ENCODE measurements at regions not wholly inside any gene's neighbourhood (a gene's known extent, or its start where the extent isn't known, plus 50 kb on each side); places are given as distances from the start of the nearest gene placed in this dataset.

DNA sequence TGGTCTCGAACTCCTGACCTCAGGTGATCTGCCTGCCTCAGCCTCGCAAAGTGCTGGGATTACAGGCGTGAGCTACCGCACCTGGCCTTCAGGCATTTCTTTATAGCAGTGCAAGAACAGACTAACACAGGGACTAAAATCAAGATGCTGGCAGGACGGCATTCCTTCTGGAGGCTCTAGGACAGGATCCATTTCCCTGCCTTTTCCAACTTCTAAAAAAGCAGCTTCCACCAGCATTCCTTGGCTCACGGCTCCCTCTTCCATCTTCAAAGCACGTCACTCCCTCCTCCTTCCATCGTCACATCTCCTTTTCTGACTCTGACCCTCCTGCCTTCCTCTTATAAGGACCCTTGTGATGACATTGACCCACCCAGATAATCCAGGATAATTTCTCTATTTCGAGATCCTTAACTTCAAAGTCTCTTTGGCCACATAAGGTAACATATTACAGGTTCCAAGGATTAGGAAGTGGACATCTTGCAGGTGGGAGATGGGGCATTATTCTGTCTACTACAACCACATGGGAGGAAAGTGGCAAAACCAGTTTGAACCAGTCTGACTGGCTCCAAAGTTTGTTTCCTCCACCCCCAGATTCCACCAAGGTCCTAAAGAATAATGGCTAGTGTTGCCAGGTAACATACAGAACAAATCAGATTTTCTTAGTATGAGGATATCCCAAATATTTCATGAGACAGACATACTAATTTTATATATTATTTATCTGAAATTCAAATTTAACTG lies 172.5 kb downstream of the MN1 start:
- TF ChIP-seq, protein P1, sequence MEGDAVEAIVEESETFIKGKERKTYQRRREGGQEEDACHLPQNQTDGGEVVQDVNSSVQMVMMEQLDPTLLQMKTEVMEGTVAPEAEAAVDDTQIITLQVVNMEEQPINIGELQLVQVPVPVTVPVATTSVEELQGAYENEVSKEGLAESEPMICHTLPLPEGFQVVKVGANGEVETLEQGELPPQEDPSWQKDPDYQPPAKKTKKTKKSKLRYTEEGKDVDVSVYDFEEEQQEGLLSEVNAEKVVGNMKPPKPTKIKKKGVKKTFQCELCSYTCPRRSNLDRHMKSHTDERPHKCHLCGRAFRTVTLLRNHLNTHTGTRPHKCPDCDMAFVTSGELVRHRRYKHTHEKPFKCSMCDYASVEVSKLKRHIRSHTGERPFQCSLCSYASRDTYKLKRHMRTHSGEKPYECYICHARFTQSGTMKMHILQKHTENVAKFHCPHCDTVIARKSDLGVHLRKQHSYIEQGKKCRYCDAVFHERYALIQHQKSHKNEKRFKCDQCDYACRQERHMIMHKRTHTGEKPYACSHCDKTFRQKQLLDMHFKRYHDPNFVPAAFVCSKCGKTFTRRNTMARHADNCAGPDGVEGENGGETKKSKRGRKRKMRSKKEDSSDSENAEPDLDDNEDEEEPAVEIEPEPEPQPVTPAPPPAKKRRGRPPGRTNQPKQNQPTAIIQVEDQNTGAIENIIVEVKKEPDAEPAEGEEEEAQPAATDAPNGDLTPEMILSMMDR (IDR thresholded peaks at IDR 0.05; ENCODE audit: low read length): no peak
- TF ChIP-seq EZH2phosphoT487 (IDR thresholded peaks at IDR 0.05; ENCODE audit: low read length): no peak
- TF ChIP-seq EZH2 (optimal IDR thresholded peaks at IDR 0.05; ENCODE audit: low read depth, low read length): no peak

Measured in MM.1S (cell line).